HG03520 (cell line): ENCODE measurements at regions not wholly inside any gene's neighbourhood (a gene's known extent, or its start where the extent isn't known, plus 50 kb on each side); places are given as distances from the start of the nearest gene placed in this dataset.
A peak's percentile ranks its signal among the peaks of the same experiment; 100 is the strongest.

Source experiments
- ATAC-seq: cut with Tn5 transposase; IDR thresholded peaks from one replicate; pipeline ENCODE4 v1.9.1; 2021; ENCODE audit warnings: mild to moderate bottlenecking, moderate library complexity; ENCODE audit not compliant: unreplicated experiment

DNA sequence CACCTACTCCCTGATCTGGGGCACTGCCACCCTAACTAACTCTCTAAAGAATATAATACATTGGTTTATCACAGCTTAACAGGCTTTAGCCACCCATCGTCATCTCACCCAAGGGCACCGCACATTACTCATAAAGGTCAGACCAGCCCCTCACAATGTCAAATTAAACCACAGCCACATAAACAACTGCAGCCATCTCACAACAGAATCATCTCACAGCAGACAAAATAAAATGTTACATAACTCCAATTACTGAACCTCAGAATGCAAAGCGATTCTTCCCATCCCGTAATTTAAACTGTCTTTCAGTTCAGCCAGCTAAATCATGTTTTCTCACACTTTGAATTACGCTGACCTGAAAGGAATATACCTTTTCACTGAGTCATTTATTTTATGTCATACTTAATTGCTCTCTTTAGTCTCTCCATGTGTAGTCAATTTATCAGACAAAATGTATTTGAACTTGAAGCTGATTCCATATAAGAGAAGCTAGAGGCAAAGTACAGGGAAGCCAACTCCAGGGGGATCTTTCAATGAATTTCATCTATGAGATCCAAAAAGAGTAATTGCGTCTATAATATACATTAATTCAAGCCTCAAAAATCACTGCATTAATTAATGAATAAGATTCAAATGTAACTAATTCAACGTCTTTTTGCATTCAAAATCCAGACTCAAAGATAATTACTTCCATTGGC lies 96.9 kb upstream of the NEBL start:
- no peak for ATAC-seq

DNA sequence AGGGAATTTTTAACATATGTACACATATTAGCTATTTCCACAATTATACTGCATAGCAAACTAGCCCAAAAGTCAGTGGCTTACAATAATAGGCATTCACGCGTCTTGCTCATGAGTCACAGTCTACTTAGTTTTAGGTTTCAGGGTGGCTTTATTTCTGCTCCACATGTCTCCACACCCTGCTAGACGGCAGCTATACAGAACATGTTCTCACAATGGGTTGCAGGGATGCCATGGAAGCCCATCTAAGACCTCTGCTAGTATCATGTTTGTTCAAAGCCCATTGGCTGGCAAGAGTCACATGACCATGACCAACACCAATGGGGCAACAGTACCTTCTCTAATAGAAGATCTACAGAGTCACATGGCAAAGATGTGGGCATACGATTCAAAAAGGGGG lies 96.3 kb upstream of the NEBL start:
- ATAC-seq = no peak

DNA sequence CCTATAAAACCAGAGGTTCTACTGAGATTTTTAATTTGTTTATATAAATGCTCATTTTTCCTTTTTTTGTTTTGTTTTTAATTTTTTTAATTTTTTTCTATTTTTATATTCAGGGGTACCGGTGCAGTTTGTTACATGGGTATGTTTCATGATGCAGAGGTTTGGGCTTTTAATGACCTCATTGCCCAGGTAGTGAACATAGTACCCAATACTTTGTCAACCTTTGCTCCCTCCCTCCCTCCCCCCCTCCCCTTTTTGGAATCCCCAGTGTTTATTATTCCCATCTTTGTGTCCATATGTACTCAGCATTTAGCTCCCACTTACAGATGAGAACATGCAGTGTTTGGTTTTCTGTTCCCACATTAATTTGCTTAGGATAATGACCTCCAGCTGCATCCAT lies 94.4 kb upstream of the NEBL start:
- no peak for ATAC-seq

DNA sequence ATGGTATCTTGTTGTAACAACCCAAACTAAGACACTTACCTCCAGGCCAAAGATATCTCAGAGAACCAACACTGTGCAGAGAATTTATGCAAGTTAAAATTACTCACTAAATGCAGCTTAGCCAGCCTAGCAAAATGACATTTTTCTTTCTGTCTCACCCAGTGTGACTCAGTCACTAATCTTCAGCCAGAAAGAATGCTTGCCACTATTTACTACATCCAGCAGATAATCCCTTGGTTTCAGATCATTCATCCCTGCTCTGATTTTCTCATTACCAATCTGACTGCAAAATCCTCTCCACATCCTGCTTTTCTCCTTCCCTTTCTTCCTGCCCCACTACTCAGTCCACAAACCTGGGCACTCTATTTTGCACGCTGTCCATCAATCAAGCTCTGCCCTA lies 93.5 kb upstream of the NEBL start:
- no peak for ATAC-seq

DNA sequence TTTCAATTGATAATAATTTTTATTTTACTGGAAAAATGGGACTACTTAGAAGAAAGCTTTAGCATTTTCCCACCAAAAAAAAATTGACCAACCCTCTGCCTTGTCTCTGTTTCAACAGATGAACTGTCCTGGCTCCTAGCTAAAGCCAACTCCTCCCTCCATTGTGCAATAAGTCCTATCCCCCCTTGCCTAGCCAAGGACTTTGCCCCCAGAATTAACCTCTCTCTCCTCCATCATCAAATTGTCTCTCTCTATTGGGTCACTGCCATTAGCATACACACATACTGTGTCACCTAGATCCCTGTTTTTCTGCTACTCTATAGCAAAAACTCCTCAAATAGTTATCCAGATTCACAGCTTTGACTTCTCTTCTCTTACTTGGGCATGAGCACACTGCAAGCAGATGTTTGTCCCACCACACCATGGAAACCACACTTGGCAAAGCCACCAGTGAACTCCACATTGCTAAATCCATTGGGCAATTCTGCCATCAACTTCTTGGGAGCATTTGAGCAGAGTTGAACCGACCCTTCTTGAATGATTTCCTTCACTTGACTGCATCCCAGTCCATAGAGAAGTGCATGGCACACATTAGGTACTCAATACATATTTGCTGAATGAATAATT lies 91.4 kb upstream of the NEBL start:
- no peak for ATAC-seq

DNA sequence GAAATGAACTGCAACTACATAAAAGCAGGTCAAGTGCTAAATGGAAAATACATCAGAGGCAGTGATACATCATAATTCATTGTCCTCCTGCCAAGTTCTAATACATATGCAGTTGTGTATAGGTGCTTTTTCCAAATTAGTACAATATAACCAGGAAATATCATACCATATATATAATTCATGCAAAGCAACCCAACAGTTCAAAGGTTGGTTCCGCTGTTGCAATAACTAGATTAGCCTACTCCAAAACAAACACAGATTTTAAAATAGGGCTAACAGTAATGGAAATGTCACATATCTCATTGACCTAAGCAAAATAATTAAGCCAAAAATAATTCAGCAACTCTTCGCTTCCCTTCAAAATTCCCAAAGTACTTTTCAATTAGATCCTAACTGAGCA lies 88.9 kb upstream of the NEBL start:
- no peak for ATAC-seq

DNA sequence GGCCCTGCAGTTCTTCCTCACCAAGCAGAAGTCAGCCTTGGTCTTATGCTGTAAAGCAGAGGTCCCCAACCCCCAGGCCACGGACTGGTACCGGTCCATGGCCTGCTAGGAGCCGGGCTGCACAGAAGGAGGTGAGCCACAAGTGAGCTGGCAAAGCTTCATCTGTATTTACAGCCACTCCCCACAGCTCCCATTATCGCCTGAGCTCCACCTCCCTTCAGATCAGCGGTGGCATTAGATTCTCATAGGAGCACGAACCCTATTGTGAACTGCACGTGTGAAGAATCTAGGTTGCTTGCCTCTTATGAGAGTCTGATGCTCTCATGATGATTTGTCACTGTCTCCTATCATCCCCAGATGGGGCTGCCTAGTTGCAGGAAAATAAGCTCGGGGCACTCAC lies 87.6 kb upstream of the NEBL start:
- ATAC-seq = no peak

DNA sequence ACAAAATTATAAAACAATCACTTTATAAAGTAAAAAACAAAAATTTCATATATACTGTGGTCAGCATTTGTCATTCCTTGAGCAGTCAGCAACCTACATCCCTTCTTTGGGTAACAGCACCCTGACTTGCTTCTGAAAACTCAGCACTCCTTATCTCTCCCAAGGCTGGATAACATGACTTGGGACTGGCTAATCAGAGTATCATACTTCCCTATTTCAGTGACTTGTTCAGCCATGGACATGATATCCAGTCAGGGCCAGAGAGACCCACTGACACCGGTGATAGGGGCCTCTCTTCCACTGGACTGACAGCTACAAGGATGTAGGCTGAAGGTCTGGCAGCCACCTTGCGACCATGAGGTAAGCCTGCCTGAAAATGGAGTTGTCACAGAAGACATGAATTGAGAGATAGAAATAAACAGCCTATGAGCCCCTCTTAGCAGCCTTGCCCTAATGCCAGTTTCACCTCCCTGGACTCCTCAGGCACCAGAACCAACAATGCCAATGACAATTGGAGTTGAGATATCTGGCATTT lies 84.4 kb upstream of the NEBL start:
- no peak for ATAC-seq

DNA sequence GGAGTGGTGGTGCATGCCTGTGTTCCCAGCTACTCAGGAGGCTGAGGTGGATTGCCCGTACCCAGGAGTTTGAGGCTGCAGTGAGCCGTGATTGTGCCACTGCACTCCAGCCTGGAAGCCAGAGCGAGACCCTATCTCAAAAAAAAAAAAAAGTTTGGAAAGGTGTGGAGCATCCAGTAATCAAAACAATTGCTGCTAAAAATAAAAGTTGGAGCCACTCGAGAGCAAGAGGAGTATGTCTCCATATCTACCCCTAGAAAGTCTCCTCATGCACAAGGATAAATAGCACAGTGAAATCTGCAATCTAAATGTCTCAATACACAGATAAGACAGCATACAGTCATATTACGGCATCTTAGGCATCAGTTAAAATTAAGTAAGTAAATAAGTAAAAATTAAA lies 81.5 kb upstream of the NEBL start:
- ATAC-seq = no peak

DNA sequence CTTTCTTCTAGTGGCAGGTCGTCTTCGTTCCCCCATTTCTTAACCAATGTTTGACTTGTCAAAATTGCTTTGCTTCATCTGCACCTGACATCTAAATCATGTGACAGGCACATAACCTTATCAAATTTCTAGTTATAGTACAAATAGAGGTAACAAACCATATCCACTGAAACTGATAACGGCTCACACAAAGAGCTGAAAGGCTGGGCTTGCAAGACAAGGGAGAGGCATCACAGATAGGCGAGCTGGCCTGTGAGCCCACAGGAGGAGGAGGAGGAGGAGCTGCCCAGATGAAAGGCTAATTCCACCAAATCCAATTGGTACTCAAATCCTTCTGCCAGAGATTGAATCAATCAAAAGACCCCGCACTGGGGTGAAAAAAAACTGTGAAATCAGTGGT lies 80.2 kb upstream of the NEBL start:
- no peak for ATAC-seq

DNA sequence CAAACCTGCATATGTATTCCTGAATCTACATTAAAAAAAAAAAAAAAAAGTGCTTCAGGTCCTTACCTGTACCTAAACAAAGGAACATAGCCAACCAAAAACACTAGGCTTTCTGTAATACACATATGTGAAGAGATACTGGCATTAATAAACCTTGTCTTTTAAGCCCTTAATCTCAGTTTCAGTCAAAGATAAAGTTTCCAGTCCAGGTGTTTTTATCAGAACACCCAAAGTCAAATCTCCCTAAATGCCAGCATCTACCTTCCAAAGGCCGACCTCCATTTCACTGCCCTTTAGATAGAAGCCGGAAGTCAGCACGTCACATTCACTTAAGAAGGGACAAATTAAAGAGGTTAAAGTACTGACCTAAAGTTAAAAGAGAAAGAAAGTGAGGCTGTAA lies 79.8 kb upstream of the NEBL start:
- no peak for ATAC-seq

DNA sequence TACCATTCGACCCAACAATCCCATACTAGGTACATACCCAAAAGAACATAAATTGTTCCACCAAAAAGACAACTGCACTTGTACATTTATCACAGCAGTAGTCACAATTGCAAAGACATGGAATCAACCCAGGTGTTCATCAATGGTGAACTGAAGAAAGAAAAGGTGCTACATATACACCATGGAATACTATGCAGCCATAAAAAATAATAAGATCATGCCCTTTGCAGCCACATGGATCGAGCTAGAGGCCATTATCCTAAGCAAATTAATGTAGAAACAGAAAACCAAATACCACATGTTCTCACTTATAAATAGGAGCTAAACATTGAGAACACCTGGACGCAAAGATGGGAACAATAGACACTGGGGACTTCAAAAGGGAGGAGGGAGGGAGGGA lies 79.3 kb upstream of the NEBL start:
- ATAC-seq = no peak

DNA sequence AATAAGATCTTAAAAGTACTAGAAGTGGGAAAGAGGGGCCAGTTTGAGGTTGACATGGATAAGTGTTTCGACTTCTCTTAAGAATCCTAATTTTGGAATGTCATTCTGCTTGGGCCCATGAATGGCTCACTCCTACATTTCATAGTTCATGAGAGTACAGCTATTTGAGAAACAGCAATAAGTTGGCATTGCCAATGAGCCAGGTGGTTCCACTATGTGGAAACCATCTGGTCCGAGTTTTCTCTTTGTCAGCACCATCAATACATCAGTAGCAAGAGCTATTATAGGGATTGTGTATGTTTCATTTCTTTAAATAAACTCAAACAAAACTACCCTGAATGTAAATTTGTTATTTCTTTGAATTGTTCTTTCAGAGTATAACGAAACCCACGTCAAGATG lies 78.1 kb upstream of the NEBL start:
- ATAC-seq = no peak

DNA sequence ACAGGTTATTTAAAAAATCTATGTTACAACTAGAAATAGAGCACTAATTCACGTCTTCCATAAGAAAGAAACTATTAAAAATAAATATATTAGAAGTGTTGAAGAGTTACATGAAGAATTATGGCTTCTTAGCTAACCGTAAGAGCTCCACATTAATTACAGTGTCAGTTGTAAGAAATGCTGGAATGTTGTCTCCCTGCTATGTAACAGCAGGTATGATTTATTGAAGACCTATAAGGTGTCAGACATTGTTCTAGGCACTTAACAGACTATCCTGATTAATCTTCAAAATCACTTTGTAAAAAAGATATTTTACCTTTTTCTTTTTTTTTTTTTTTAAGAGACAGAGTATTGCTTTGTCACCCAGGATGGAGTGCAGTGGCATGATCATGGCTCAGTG lies 75.8 kb upstream of the NEBL start:
- no peak for ATAC-seq

DNA sequence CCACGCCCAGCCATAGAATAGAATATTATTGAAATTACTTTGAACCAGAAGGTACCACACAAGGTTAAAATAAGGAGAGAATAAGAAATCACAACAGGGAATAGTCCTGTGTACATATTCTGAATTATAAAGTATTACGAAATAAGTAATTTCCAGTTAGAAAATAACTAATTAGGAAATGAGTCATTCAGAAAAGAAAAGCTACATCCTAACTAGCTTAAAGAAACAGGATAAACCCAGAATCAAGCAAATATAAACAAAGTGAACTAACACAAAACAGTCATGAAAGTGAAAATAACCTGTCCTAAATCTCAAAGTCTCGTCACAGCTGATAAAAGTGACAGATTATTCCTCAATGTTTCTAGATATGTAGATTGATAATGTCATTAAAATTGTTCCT lies 74.8 kb upstream of the NEBL start:
- no peak for ATAC-seq

DNA sequence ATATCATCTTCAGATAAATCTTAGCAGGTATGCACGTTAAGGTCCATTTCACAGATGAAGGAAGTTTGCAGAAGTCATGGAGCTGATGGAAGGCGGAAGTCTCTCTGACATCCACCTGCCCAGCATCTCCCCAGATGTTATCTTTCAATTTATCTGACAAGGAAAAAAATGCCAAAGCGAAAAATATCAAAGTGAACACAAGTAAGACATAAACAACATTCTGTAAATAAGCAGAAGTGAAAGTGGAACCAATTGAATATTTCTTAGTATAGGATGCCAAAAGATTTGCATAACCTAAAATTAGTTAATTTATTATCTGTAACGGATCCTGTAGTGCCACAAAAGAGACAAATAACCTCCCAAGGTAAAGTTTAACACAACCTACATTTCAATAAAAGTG lies 73.6 kb upstream of the NEBL start:
- peak; percentile 97 for ATAC-seq

DNA sequence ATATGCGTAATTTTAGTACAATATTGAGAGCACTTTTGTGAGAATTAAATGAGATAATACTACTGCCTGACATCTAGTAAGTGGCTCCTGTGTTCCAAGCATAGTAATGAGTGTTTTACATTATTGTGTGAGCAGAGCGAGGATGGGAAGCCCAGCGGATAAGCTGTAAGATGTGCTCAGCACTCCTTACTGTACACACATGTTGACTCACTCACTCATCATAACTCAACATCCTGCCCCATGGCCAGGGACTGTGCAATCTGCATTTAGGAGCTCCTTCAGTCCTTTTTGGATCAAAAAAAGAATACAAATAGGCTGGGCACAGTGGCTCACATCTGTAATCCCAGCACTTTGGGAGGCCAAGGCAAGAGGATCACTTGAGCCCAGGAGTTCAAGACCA lies 72.9 kb upstream of the NEBL start:
- ATAC-seq = no peak

DNA sequence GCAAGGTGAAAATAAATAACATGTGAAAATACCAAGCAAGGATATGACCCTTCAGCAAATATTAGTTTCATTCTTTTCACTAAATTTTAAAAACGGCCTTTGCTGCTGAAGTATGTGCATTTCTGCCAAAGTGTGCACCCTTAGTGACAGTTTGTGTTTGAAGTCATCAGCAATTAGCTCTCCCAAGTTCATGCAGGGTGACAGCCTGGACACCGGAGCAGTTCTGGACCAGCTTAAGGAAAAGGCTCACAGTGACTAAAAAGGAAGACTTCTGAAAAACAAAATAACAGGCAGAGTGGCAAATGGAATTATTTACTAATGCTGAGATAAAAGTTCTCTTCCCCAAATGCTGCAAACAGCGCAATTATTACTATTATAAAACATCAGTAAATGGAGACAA lies 69.3 kb upstream of the NEBL start:
- ATAC-seq = no peak

DNA sequence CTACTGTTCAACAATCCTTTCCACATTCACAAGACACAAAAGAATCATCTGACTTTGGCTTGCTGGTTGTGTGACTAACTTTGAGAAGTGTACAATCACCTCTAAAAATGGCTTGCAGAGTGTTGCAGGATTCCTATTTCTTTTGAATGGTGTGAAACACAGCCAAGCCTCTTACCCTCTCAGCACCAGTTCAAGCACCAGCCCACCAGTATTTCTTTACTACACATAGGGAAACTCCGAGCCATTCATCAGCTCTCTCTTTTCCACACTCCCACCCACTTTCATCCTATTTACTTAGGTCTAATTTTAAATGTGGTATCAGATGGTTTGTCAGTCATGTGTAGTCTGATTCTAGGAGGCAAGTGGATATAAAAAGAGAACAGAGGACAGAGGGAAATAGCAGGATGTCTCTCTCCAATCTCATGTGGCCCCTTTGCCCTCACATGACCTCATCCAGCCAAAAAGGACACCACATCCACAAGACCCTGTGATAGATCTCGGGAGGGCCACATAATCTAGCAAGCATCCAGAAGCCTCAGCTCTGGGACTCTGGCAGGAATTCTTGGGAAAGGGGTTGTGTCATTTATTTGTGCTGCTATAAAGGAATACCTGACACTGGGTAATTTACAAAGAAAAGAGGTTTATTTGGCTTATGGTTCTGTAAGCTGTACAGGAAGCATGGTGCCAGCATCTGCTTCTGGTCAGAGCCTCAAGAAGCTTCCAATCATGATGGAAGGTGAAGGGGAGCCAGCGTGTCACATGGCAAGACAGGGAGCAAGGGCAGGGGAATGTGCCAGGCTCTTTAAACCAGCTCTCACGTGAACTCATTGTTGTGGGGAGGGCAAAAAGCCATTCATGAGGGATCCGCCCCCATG lies 66.8 kb upstream of the NEBL start:
- no peak for ATAC-seq

DNA sequence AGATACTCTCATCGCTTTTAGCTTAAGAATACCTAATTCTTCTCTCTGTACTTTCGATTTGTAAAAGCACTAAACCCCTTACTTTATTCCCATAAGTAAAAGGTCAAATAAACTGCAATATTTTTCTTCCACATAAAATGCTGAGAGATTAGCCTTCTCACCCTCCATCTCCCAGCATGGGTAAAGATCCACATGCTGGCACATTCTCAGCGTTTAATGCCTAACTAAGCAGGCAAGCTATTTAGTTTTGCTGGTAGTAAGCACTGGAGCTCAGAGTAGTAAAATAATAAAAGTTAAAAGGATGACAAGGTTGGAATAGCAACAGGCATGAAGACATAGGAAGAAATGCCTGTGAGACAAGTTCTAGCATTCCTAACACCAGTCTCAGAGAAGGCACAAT lies 65.9 kb upstream of the NEBL start:
- ATAC-seq = no peak

DNA sequence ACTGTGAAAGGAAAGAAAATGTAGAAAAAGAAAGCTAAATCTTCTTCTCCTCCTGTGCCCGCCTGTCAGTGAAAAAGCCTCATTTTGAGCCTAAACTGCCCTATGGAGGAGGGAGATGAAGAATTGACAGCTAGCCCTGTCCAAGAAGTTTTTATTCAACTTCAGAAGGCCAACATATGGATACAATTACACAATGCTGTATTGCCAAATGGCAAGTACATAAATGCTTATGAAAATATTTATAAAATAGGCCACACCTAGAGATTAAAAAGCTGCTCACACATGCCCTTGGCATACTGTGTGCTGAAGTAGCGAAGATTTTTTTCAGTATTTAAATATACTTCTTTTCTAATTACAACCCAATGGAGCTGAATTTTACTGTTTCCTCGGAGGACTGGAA lies 65.1 kb upstream of the NEBL start:
- no peak for ATAC-seq

DNA sequence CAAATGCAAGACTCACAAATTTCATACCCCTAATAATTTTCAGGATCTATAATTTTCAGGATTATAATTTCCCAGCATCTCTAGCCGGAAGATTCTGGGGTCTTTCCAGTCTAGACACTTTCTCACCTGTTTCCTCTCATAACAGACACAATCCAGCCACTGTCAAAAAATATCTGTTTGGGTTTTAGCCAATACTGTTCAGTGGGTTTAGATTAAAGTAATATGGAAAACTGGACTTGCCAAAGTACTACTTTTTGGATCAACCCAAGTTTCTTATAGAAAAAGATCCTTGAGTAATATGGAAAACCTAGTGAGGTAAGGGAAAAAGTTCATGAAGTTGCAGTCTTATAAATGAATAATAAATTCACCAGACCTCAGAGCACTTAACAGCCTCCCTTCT lies 62.1 kb upstream of the NEBL start:
- no peak for ATAC-seq
